ENCODE measurements at regions not wholly inside any gene's neighbourhood (a gene's known extent, or its start where the extent isn't known, plus 50 kb on each side); places are given as distances from the start of the nearest gene placed in this dataset.

DNA sequence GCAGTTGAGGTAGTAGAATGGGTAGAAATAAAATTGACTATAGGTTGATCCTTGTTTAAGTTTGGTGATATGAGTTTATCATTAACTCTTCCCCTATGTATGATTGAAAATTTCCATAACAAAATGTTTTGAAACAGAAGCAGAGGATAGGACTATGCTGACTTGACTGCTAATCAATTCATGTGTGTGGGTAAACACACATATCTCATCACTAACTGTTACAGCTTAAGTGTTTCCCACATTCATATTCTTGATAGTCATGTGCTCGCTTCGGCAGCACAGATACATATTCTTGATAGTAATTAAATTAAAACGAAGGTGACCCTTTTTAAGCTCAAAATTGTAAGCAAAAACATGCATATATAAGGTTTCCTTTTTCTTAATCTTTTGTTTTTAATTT lies 68.2 kb upstream of the SAMSN1 start:
- TF ChIP-seq, protein P1, sequence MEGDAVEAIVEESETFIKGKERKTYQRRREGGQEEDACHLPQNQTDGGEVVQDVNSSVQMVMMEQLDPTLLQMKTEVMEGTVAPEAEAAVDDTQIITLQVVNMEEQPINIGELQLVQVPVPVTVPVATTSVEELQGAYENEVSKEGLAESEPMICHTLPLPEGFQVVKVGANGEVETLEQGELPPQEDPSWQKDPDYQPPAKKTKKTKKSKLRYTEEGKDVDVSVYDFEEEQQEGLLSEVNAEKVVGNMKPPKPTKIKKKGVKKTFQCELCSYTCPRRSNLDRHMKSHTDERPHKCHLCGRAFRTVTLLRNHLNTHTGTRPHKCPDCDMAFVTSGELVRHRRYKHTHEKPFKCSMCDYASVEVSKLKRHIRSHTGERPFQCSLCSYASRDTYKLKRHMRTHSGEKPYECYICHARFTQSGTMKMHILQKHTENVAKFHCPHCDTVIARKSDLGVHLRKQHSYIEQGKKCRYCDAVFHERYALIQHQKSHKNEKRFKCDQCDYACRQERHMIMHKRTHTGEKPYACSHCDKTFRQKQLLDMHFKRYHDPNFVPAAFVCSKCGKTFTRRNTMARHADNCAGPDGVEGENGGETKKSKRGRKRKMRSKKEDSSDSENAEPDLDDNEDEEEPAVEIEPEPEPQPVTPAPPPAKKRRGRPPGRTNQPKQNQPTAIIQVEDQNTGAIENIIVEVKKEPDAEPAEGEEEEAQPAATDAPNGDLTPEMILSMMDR (IDR thresholded peaks at IDR 0.05; ENCODE audit: low read depth, low read length): no peak
- no peak for TF ChIP-seq EZH2phosphoT487 (IDR thresholded peaks at IDR 0.05; ENCODE audit: low read depth)

Data from OCI-LY3 (cell line).